ENCODE measurements at regions not wholly inside any gene's neighbourhood (a gene's known extent, or its start where the extent isn't known, plus 50 kb on each side); places are given as distances from the start of the nearest gene placed in this dataset.

- TF ChIP-seq, protein P1, sequence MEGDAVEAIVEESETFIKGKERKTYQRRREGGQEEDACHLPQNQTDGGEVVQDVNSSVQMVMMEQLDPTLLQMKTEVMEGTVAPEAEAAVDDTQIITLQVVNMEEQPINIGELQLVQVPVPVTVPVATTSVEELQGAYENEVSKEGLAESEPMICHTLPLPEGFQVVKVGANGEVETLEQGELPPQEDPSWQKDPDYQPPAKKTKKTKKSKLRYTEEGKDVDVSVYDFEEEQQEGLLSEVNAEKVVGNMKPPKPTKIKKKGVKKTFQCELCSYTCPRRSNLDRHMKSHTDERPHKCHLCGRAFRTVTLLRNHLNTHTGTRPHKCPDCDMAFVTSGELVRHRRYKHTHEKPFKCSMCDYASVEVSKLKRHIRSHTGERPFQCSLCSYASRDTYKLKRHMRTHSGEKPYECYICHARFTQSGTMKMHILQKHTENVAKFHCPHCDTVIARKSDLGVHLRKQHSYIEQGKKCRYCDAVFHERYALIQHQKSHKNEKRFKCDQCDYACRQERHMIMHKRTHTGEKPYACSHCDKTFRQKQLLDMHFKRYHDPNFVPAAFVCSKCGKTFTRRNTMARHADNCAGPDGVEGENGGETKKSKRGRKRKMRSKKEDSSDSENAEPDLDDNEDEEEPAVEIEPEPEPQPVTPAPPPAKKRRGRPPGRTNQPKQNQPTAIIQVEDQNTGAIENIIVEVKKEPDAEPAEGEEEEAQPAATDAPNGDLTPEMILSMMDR (IDR thresholded peaks at IDR 0.05), result no peak
- TF ChIP-seq POLR2AphosphoS5 (IDR thresholded peaks at IDR 0.05; ENCODE audit: low read depth, low read length) (no peak), REST (IDR thresholded peaks at IDR 0.05; ENCODE audit: insufficient read depth in 1 of 2, low read depth in 2 of 2, low read length in 1 of 2) (no peak), TCF7L2 (IDR thresholded peaks at IDR 0.05; ENCODE audit: low read depth, low read length) (no peak), SIN3A (IDR thresholded peaks at IDR 0.05; ENCODE audit: borderline replicate concordance, insufficient read depth, low read depth, low read length) (no peak)
These were observed 74.6 kb upstream of the CREB3L1 start for GRCh38 chr11:46202696-46203391.
